GM12878 (cell line): ENCODE measurements at regions not wholly inside any gene's neighbourhood (a gene's known extent, or its start where the extent isn't known, plus 50 kb on each side); places are given as distances from the start of the nearest gene placed in this dataset.

Experiments used
- EZH2 ChIP-seq: IDR thresholded peaks from 2 replicates; pipeline ENCODE4 v1.6.1; 2012; ENCODE audit warnings: low read depth, mild to moderate bottlenecking, control low read depth, inconsistent platforms, low read length, borderline replicate concordance; ENCODE audit not compliant: control insufficient read depth
- HDGF ChIP-seq: fragments of 450-650 bp; IDR thresholded peaks from 2 replicates; pipeline ENCODE4 v1.6.1; 2016; ENCODE audit warnings: antibody characterized with exemption
- POLR2A ChIP-seq: IDR thresholded peaks from 2 replicates; pipeline ENCODE4 v1.6.1; 2011; ENCODE audit warnings: low read depth, mild to moderate bottlenecking, low read length
- SRF ChIP-seq, 2 experiments: IDR thresholded peaks; 2 replicates each; pipeline ENCODE4 v1.6.1; 2011; ENCODE audit warnings: low read depth in 2 of 2, low read length in 2 of 2, mild to moderate bottlenecking in 1 of 2, moderate library complexity in 1 of 2
- TF ChIP-seq, protein P1 (sequence below), 3 experiments: IDR thresholded peaks in 2 of 3; conservative IDR thresholded peaks in 1 of 3; 2 replicates each; pipeline ENCODE4 v1.5.1; 2011; ENCODE audit warnings: low read depth in 3 of 3, low read length in 3 of 3, mild to moderate bottlenecking in 3 of 3, control low read depth in 2 of 3, moderate library complexity in 2 of 3, inconsistent platforms in 1 of 3, mixed read lengths in 1 of 3; ENCODE audit not compliant: control insufficient read depth in 2 of 3, insufficient read depth in 1 of 3; ENCODE audit errors: extremely low read depth in 1 of 3
- TF ChIP-seq, protein P2 (sequence below): fragments of 450-650 bp; formaldehyde crosslinking; IDR thresholded peaks from 2 replicates; pipeline ENCODE4 v1.4.0; 2020; ENCODE audit warnings: mild to moderate bottlenecking, moderate library complexity
- TF ChIP-seq, protein P3 (sequence below): IDR thresholded peaks from 2 replicates; pipeline ENCODE4 v1.6.1; 2012; ENCODE audit warnings: low read depth, low read length, improper control_type of control experiment

DNA sequence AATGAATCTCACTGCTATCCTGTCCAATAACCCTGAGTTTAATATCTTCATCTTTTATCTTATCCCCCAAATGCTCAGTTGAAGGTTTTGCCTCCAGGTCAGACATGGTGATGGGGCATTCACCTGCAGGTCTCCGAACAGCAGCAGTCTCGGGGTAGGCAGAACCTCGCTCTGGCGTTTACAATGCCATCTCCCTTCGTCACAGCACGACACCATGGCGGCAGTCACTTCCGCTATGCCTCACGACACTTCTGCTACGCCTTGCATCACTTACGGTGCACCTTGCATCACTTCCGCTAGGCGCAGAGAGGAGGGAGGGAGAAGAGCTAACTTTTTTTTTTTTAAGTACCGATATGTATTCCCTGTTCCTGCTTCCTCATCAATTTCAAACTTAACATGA lies 194.9 kb downstream of the BCAS1 start:
- TF ChIP-seq, protein P1, sequence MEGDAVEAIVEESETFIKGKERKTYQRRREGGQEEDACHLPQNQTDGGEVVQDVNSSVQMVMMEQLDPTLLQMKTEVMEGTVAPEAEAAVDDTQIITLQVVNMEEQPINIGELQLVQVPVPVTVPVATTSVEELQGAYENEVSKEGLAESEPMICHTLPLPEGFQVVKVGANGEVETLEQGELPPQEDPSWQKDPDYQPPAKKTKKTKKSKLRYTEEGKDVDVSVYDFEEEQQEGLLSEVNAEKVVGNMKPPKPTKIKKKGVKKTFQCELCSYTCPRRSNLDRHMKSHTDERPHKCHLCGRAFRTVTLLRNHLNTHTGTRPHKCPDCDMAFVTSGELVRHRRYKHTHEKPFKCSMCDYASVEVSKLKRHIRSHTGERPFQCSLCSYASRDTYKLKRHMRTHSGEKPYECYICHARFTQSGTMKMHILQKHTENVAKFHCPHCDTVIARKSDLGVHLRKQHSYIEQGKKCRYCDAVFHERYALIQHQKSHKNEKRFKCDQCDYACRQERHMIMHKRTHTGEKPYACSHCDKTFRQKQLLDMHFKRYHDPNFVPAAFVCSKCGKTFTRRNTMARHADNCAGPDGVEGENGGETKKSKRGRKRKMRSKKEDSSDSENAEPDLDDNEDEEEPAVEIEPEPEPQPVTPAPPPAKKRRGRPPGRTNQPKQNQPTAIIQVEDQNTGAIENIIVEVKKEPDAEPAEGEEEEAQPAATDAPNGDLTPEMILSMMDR (IDR thresholded peaks at IDR 0.05 in 2 of 3, conservative IDR thresholded peaks at IDR 0.05 in 1 of 3; ENCODE audit: control insufficient read depth in 2 of 3, extremely low read depth in 1 of 3, insufficient read depth in 1 of 3, low read depth in 3 of 3, low read length in 3 of 3), result no peak
- TF ChIP-seq EZH2, result no peak
- no peak for TF ChIP-seq HDGF
- TF ChIP-seq, protein P2, sequence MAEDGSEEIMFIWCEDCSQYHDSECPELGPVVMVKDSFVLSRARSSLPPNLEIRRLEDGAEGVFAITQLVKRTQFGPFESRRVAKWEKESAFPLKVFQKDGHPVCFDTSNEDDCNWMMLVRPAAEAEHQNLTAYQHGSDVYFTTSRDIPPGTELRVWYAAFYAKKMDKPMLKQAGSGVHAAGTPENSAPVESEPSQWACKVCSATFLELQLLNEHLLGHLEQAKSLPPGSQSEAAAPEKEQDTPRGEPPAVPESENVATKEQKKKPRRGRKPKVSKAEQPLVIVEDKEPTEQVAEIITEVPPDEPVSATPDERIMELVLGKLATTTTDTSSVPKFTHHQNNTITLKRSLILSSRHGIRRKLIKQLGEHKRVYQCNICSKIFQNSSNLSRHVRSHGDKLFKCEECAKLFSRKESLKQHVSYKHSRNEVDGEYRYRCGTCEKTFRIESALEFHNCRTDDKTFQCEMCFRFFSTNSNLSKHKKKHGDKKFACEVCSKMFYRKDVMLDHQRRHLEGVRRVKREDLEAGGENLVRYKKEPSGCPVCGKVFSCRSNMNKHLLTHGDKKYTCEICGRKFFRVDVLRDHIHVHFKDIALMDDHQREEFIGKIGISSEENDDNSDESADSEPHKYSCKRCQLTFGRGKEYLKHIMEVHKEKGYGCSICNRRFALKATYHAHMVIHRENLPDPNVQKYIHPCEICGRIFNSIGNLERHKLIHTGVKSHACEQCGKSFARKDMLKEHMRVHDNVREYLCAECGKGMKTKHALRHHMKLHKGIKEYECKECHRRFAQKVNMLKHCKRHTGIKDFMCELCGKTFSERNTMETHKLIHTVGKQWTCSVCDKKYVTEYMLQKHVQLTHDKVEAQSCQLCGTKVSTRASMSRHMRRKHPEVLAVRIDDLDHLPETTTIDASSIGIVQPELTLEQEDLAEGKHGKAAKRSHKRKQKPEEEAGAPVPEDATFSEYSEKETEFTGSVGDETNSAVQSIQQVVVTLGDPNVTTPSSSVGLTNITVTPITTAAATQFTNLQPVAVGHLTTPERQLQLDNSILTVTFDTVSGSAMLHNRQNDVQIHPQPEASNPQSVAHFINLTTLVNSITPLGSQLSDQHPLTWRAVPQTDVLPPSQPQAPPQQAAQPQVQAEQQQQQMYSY (CRISPR knock-in tag), result no peak
- TF ChIP-seq SRF (IDR thresholded peaks at IDR 0.05; ENCODE audit: low read depth in 2 of 2, low read length in 2 of 2), result no peak
- TF ChIP-seq, protein P3, sequence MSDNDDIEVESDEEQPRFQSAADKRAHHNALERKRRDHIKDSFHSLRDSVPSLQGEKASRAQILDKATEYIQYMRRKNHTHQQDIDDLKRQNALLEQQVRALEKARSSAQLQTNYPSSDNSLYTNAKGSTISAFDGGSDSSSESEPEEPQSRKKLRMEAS, result no peak
- TF ChIP-seq POLR2A, result no peak
